ENCODE measurements at regions not wholly inside any gene's neighbourhood (a gene's known extent, or its start where the extent isn't known, plus 50 kb on each side); places are given as distances from the start of the nearest gene placed in this dataset.
"Not testable (repeated sequence)": the region's sequence is repeated elsewhere in the genome, so short reads cannot be mapped to it uniquely, and the experiment has no call there.

GRCh38 chr13:83471011-83471410, 411.3 kb downstream of the SLITRK1 start:
- no peaks in the 10 kb centered on the region; the same call in 1 of the 2 replicates for H3K4me1 ChIP-seq
- no peaks in the 10 kb centered on the region for H3K9me3 ChIP-seq
- DNase-seq (ENCODE audit: low spot score in 2 of 2) = no peak
- in situ Hi-C loops (cut with MboI; ENCODE audit: low sequenced_read_pairs) = no loop called here
- no peaks in the 10 kb centered on the region for H3K27me3 ChIP-seq (ENCODE audit: low read depth)
- H3K4me3 ChIP-seq = no peak overlapping the region
- H3K36me3 ChIP-seq (replicated peaks) = no peaks in the 10 kb centered on the region

GRCh38 chr13:83470133-83470797, 412.0 kb downstream of the SLITRK1 start:
- no peaks in the 10 kb centered on the region for H3K27me3 ChIP-seq (ENCODE audit: low read depth)
- H3K4me3 ChIP-seq = no peak overlapping the region
- in situ Hi-C loops (cut with MboI; ENCODE audit: low sequenced_read_pairs) = no loop called here
- no peaks in the 10 kb centered on the region for H3K9me3 ChIP-seq
- no peaks in the 10 kb centered on the region for H3K36me3 ChIP-seq (replicated peaks)
- H3K4me1 ChIP-seq = no peaks in the 10 kb centered on the region; the same call in 1 of the 2 replicates
- no peak for DNase-seq (ENCODE audit: low spot score in 2 of 2)

- no peak overlapping the region for H3K4me3 ChIP-seq
- in situ Hi-C loops (cut with MboI; ENCODE audit: low sequenced_read_pairs) = no loop called here
- H3K4me1 ChIP-seq = no peaks in the 10 kb centered on the region
- H3K27me3 ChIP-seq (ENCODE audit: low read depth) = no peaks in the 10 kb centered on the region
- DNase-seq (ENCODE audit: low spot score in 2 of 2) = no peak
- no peaks in the 10 kb centered on the region for H3K36me3 ChIP-seq (replicated peaks)
- H3K9me3 ChIP-seq = no peaks in the 10 kb centered on the region
These were observed 428.6 kb downstream of the SLITRK1 start for GRCh38 chr13:83453723-83454122.

GRCh38 chr13:83453300-83453699, 429.0 kb downstream of the SLITRK1 start:
- H3K27me3 ChIP-seq (ENCODE audit: low read depth) = no peaks in the 10 kb centered on the region
- in situ Hi-C loops (cut with MboI; ENCODE audit: low sequenced_read_pairs) = no loop called here
- no peak overlapping the region for H3K4me3 ChIP-seq
- no peaks in the 10 kb centered on the region for H3K9me3 ChIP-seq
- H3K36me3 ChIP-seq (replicated peaks) = no peaks in the 10 kb centered on the region
- H3K4me1 ChIP-seq = no peaks in the 10 kb centered on the region
- no peak for DNase-seq (ENCODE audit: low spot score in 2 of 2)

GRCh38 chr13:83452292-83452950, 429.9 kb downstream of the SLITRK1 start:
- no peak for DNase-seq (ENCODE audit: low spot score in 2 of 2)
- Histone ChIP-seq H3K36me3 (replicated peaks) (no peaks in the 10 kb centered on the region), H3K27me3 (ENCODE audit: low read depth) (no peaks in the 10 kb centered on the region), H3K4me3 (no peak overlapping the region), H3K9me3 (no peaks in the 10 kb centered on the region), H3K4me1 (no peaks in the 10 kb centered on the region)
- in situ Hi-C loops (cut with MboI; ENCODE audit: low sequenced_read_pairs) = no loop called here

- no peaks in the 10 kb centered on the region for H3K27me3 ChIP-seq (ENCODE audit: low read depth)
- H3K36me3 ChIP-seq (replicated peaks) = no peaks in the 10 kb centered on the region
- no peaks in the 10 kb centered on the region for H3K4me1 ChIP-seq
- H3K4me3 ChIP-seq = no peak overlapping the region
- H3K9me3 ChIP-seq = no peaks in the 10 kb centered on the region
- no peak for DNase-seq (ENCODE audit: low spot score in 2 of 2)
- in situ Hi-C loops (cut with MboI; ENCODE audit: low sequenced_read_pairs) = no loop called here
These were observed 431.7 kb downstream of the SLITRK1 start for GRCh38 chr13:83450591-83450990.

- H3K9me3 ChIP-seq = no peaks in the 10 kb centered on the region
- no peaks in the 10 kb centered on the region for H3K4me1 ChIP-seq
- in situ Hi-C loops (cut with MboI; ENCODE audit: low sequenced_read_pairs) = no loop called here
- DNase-seq (ENCODE audit: low spot score in 2 of 2) = no peak
- H3K36me3 ChIP-seq (replicated peaks) = no peaks in the 10 kb centered on the region
- H3K4me3 ChIP-seq = no peak overlapping the region
- no peaks in the 10 kb centered on the region for H3K27me3 ChIP-seq (ENCODE audit: low read depth)
These were observed 432.4 kb downstream of the SLITRK1 start for GRCh38 chr13:83449668-83450395.

- Histone ChIP-seq H3K36me3 (replicated peaks) (no peaks in the 10 kb centered on the region), H3K4me1 (no peaks in the 10 kb centered on the region), H3K27me3 (ENCODE audit: low read depth) (no peaks in the 10 kb centered on the region), H3K9me3 (no peaks in the 10 kb centered on the region), H3K4me3 (no peak overlapping the region)
- in situ Hi-C loops (cut with MboI; ENCODE audit: low sequenced_read_pairs) = no loop called here
- no peak for DNase-seq (ENCODE audit: low spot score in 2 of 2)
These were observed 441.8 kb downstream of the SLITRK1 start for GRCh38 chr13:83440465-83440864.

- H3K36me3 ChIP-seq (replicated peaks); H3K9me3 ChIP-seq; H3K27me3 ChIP-seq (ENCODE audit: low read depth); DNase-seq (ENCODE audit: low spot score in 2 of 2); in situ Hi-C loops (cut with MboI; ENCODE audit: low sequenced_read_pairs); H3K4me3 ChIP-seq; H3K4me1 ChIP-seq: not testable (repeated sequence)
These were observed 442.8 kb downstream of the SLITRK1 start for GRCh38 chr13:83439464-83439863.

GRCh38 chr13:83423861-83424260, 458.4 kb downstream of the SLITRK1 start:
- DNase-seq (ENCODE audit: low spot score in 2 of 2) = no peak
- no peaks in the 10 kb centered on the region for H3K27me3 ChIP-seq (ENCODE audit: low read depth)
- in situ Hi-C loops (cut with MboI; ENCODE audit: low sequenced_read_pairs) = no loop called here
- H3K36me3 ChIP-seq (replicated peaks) = no peaks in the 10 kb centered on the region
- no peaks in the 10 kb centered on the region for H3K9me3 ChIP-seq
- no peak overlapping the region for H3K4me3 ChIP-seq
- H3K4me1 ChIP-seq = 0 out of 2 replicates have a peak, but pooled peaks cover 3% of the 10 kb centered on the region

GRCh38 chr13:83423381-83423780, 458.9 kb downstream of the SLITRK1 start:
- H3K4me3 ChIP-seq = no peak overlapping the region
- no peak for DNase-seq (ENCODE audit: low spot score in 2 of 2)
- no peaks in the 10 kb centered on the region for H3K27me3 ChIP-seq (ENCODE audit: low read depth)
- no peaks in the 10 kb centered on the region for H3K36me3 ChIP-seq (replicated peaks)
- H3K4me1 ChIP-seq = 0 out of 2 replicates have a peak, but pooled peaks cover 3% of the 10 kb centered on the region
- in situ Hi-C loops (cut with MboI; ENCODE audit: low sequenced_read_pairs) = no loop called here
- no peaks in the 10 kb centered on the region for H3K9me3 ChIP-seq

- no peaks in the 10 kb centered on the region for H3K36me3 ChIP-seq (replicated peaks)
- H3K27me3 ChIP-seq (ENCODE audit: low read depth) = no peaks in the 10 kb centered on the region
- no peaks in the 10 kb centered on the region for H3K4me1 ChIP-seq
- in situ Hi-C loops (cut with MboI; ENCODE audit: low sequenced_read_pairs) = no loop called here
- no peak overlapping the region for H3K4me3 ChIP-seq
- no peaks in the 10 kb centered on the region for H3K9me3 ChIP-seq
- DNase-seq (ENCODE audit: low spot score in 2 of 2) = no peak
These were observed 467.9 kb downstream of the SLITRK1 start for GRCh38 chr13:83414393-83414792.

- no peaks in the 10 kb centered on the region for H3K36me3 ChIP-seq (replicated peaks)
- no peaks in the 10 kb centered on the region; the same call in 1 of the 2 replicates for H3K4me1 ChIP-seq
- no peaks in the 10 kb centered on the region for H3K27me3 ChIP-seq (ENCODE audit: low read depth)
- no peak for DNase-seq (ENCODE audit: low spot score in 2 of 2)
- no peaks in the 10 kb centered on the region for H3K9me3 ChIP-seq
- H3K4me3 ChIP-seq = no peak overlapping the region
- in situ Hi-C loops (cut with MboI; ENCODE audit: low sequenced_read_pairs) = no loop called here
These were observed 495.7 kb downstream of the SLITRK1 start for GRCh38 chr13:83386609-83387008.

GRCh38 chr13:83378908-83379307, 503.4 kb downstream of the SLITRK1 start:
- Histone ChIP-seq H3K4me3 (no peak overlapping the region), H3K4me1 (peaks cover 4% of the 10 kb centered on the region), H3K27me3 (ENCODE audit: low read depth) (no peaks in the 10 kb centered on the region), H3K36me3 (replicated peaks) (no peaks in the 10 kb centered on the region), H3K9me3 (no peaks in the 10 kb centered on the region)
- no peak for DNase-seq (ENCODE audit: low spot score in 2 of 2)
- in situ Hi-C loops (cut with MboI; ENCODE audit: low sequenced_read_pairs) = no loop called here

All from HAP-1 (cell line).